Fibroblast of lung (primary cell): ENCODE measurements at regions not wholly inside any gene's neighbourhood (a gene's known extent, or its start where the extent isn't known, plus 50 kb on each side); places are given as distances from the start of the nearest gene placed in this dataset.

Experiments used
- DNase-seq, 2 donors: peaks; one replicate each; pipeline versions ENCODE4 v3.0.0 to v3.0.0-alpha.2; 2010; ENCODE audit warnings: low read depth in 2 of 2
- H2AFZ ChIP-seq: 2 replicates; pipeline ENCODE4 v1.5.1; 2012; ENCODE audit warnings: low read length, control low read depth, inconsistent platforms
- H3K27ac ChIP-seq: 2 replicates; pipeline ENCODE4 v1.5.1; 2011; ENCODE audit warnings: low read length, control low read depth; ENCODE audit not compliant: insufficient read depth
- H3K27me3 ChIP-seq: 2 replicates; pipeline ENCODE4 v1.5.1; 2011; ENCODE audit warnings: mild to moderate bottlenecking, low read length; ENCODE audit not compliant: control insufficient read depth, insufficient read depth
- H3K36me3 ChIP-seq: 2 replicates; pipeline ENCODE4 v1.5.1; 2011; ENCODE audit warnings: low read length; ENCODE audit not compliant: control insufficient read depth, insufficient read depth
- H3K4me1 ChIP-seq: 2 replicates; pipeline ENCODE4 v1.5.1; 2011; ENCODE audit warnings: low read length; ENCODE audit not compliant: control insufficient read depth, insufficient read depth; ENCODE audit errors: extremely low read depth
- H3K4me2 ChIP-seq: 2 replicates; pipeline ENCODE4 v1.5.1; 2011; ENCODE audit warnings: low read length, control low read depth; ENCODE audit not compliant: insufficient read depth; ENCODE audit errors: extremely low read depth
- H3K4me3 ChIP-seq, 4 experiments: fragments of 200-600 bp in 1 of 4; sonication (generic) in 1 of 4; replicated peaks in 1 of 4; 2 replicates each; pipeline ENCODE4 v1.5.1; 2011 to 2016; ENCODE audit warnings: low read length in 4 of 4, low read depth in 3 of 4, mild to moderate bottlenecking in 3 of 4, control low read depth in 2 of 4, inconsistent platforms in 1 of 4, mixed read lengths in 1 of 4; ENCODE audit not compliant: insufficient read depth in 1 of 4; ENCODE audit errors: control extremely low read depth in 1 of 4
- H3K79me2 ChIP-seq: 2 replicates; pipeline ENCODE4 v1.5.1; 2012; ENCODE audit warnings: mild to moderate bottlenecking, low read length, inconsistent platforms; ENCODE audit not compliant: control insufficient read depth, insufficient read depth
- H3K9ac ChIP-seq: 2 replicates; pipeline ENCODE4 v1.5.1; 2011; ENCODE audit warnings: mild to moderate bottlenecking, low read length, control low read depth; ENCODE audit not compliant: insufficient read depth
- H3K9me3 ChIP-seq: 2 replicates; pipeline ENCODE4 v1.5.1; 2012; ENCODE audit warnings: low read depth, low read length; ENCODE audit not compliant: control insufficient read depth, insufficient read depth
- H4K20me1 ChIP-seq: 2 replicates; pipeline ENCODE4 v1.5.1; 2011; ENCODE audit warnings: low read length; ENCODE audit not compliant: control insufficient read depth, insufficient read depth; ENCODE audit errors: extremely low read depth
- EZH2 ChIP-seq: IDR thresholded peaks from 2 replicates; pipeline ENCODE4 v1.5.1; 2012; ENCODE audit warnings: low read length, control low read depth, mild to moderate bottlenecking; ENCODE audit errors: missing control alignments
- TF ChIP-seq, protein P1 (sequence below), 2 donors: IDR thresholded peaks in 1 of 2; conservative IDR thresholded peaks in 1 of 2; 1 replicate in 1 of 2; 2 replicates in 1 of 2; pipeline ENCODE4 v1.5.1; 2011 to 2012; ENCODE audit warnings: low read length in 2 of 2, control low read depth in 1 of 2, inconsistent platforms in 1 of 2, low read depth in 1 of 2, mild to moderate bottlenecking in 1 of 2

DNA sequence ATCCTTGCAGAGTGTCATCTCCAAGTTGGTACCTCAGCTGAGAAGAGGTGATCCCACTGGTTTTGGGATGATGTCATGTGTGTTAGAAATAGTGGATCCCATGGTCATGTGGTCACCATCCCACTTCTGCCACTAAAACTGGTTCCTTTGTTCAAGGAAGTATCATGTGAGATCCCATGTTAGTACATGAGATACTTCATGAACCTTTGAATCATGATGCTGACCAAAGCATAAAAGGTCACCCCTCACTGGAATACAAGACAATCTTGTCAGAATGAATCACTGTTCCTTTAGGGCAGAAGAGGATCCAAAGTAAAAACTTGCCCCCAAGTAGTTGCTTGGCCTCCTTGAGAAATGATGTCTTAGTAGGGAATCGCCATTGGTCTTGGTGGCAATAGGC is 150.9 kb upstream of the MOCS2 start:
- TF ChIP-seq, protein P1, sequence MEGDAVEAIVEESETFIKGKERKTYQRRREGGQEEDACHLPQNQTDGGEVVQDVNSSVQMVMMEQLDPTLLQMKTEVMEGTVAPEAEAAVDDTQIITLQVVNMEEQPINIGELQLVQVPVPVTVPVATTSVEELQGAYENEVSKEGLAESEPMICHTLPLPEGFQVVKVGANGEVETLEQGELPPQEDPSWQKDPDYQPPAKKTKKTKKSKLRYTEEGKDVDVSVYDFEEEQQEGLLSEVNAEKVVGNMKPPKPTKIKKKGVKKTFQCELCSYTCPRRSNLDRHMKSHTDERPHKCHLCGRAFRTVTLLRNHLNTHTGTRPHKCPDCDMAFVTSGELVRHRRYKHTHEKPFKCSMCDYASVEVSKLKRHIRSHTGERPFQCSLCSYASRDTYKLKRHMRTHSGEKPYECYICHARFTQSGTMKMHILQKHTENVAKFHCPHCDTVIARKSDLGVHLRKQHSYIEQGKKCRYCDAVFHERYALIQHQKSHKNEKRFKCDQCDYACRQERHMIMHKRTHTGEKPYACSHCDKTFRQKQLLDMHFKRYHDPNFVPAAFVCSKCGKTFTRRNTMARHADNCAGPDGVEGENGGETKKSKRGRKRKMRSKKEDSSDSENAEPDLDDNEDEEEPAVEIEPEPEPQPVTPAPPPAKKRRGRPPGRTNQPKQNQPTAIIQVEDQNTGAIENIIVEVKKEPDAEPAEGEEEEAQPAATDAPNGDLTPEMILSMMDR (conservative IDR thresholded peaks at IDR 0.05 in 1 of 2, IDR thresholded peaks at IDR 0.05 in 1 of 2; ENCODE audit: low read depth in 1 of 2, low read length in 2 of 2) = no peak
- no peak for TF ChIP-seq EZH2
- no peak overlapping the region for H3K4me3 ChIP-seq
- no peak overlapping the region for H3K27ac ChIP-seq
- H3K4me2 ChIP-seq = no peak overlapping the region
- H3K9me3 ChIP-seq = no peaks in the 10 kb centered on the region
- no peaks in the 10 kb centered on the region for H3K36me3 ChIP-seq
- no peak for DNase-seq
- no peak overlapping the region for H2AFZ ChIP-seq
- H3K4me1 ChIP-seq = peaks cover 2% of the 10 kb centered on the region
- H3K79me2 ChIP-seq = no peaks in the 10 kb centered on the region
- no peak overlapping the region for H3K9ac ChIP-seq
- H4K20me1 ChIP-seq = no peaks in the 10 kb centered on the region
- H3K27me3 ChIP-seq = no peaks in the 10 kb centered on the region

DNA sequence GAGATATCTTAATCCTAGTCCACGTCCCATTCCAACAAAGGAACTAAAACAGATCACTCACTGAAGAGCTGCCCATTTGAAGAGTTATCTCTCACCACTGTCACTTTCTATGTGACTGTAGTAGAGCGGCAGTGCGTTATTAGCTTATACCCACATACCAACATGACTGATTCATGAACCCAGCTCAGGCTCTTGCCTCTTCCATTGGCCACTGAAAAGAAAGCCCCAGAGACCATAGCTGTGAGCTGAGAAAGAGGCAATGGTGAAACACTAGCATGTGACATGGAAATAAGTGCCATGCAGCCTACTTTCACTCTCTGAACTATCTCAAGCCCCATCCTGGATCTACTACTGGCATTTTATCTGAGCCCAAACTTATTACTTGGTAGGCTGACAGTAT is 151.7 kb upstream of the MOCS2 start:
- Histone ChIP-seq H3K9ac (no peak overlapping the region), H3K27me3 (no peaks in the 10 kb centered on the region), H3K4me3 (no peak overlapping the region), H3K4me2 (no peak overlapping the region), H4K20me1 (no peaks in the 10 kb centered on the region), H3K4me1 (peaks cover 2% of the 10 kb centered on the region), H2AFZ (no peak overlapping the region), H3K79me2 (no peaks in the 10 kb centered on the region), H3K27ac (no peak overlapping the region), H3K36me3 (no peaks in the 10 kb centered on the region), H3K9me3 (no peaks in the 10 kb centered on the region)
- TF ChIP-seq, protein P1 (conservative IDR thresholded peaks at IDR 0.05 in 1 of 2, IDR thresholded peaks at IDR 0.05 in 1 of 2; ENCODE audit: low read depth in 1 of 2, low read length in 2 of 2) = no peak
- no peak for TF ChIP-seq EZH2
- peak in 1 of 2 donors; percentile 18 for DNase-seq

- H3K27me3 ChIP-seq = no peaks in the 10 kb centered on the region
- peak; percentile 39 to 73 for DNase-seq
- no peaks in the 10 kb centered on the region for H3K9me3 ChIP-seq
- peaks cover 2% of the 10 kb centered on the region for H3K4me1 ChIP-seq
- TF ChIP-seq, protein P1 (conservative IDR thresholded peaks at IDR 0.05 in 1 of 2, IDR thresholded peaks at IDR 0.05 in 1 of 2; ENCODE audit: low read depth in 1 of 2, low read length in 2 of 2) = peak; percentile 63 to 79
- no peak for TF ChIP-seq EZH2
- no peak overlapping the region for H2AFZ ChIP-seq
- no peak overlapping the region for H3K4me2 ChIP-seq
- H3K79me2 ChIP-seq = no peaks in the 10 kb centered on the region
- H3K4me3 ChIP-seq = no peak overlapping the region
- H4K20me1 ChIP-seq = no peaks in the 10 kb centered on the region
- no peak overlapping the region for H3K9ac ChIP-seq
- no peaks in the 10 kb centered on the region for H3K36me3 ChIP-seq
- H3K27ac ChIP-seq = no peak overlapping the region
Measured at GRCh38 chr5:53262348-53262970, 152.9 kb upstream of the MOCS2 start.
